ENCODE measurements at regions not wholly inside any gene's neighbourhood (a gene's known extent, or its start where the extent isn't known, plus 50 kb on each side); places are given as distances from the start of the nearest gene placed in this dataset.

DNA sequence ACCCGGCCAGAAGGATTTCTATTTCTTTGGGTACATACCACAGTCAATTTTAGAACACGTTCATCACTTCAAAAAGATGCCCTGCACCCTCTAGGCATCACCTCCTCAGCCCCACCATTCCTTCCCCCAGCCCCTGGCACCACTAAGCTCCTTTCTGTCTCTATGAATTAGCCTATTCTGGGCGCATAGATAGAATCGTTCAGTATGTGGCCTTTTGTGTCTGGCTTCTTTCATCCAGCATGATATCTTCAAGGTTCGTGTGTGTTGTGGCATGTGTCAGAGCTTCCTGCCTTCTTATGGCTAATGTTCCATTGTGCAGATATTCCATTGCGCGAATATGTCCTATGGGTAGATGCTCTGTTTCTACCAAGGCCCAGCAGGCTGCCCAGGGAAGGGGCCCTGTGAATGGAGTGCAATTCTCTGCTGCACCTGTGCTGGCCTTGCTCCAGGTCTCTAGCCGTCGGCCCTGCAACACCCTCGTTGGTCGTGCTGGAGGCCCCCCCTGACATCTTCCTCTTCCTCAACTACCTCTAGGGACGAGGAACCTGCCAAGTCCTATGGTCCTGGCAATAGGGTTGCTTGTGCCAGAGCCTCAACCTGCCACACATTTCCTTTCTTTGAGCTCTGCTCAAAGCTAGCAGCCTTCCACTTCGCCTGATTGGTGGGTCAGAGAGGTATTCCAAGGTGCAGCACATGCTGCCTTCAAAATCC lies 113.5 kb downstream of the RIPK4 start:
- no peak for DNase-seq (ENCODE audit: low spot score)

- no peak for DNase-seq (ENCODE audit: low spot score)
These were observed 115.0 kb downstream of the RIPK4 start for GRCh38 chr21:41651830-41652229.

GRCh38 chr21:41651406-41651805 lies 115.4 kb downstream of the RIPK4 start:
- no peak for DNase-seq (ENCODE audit: low spot score)

DNA sequence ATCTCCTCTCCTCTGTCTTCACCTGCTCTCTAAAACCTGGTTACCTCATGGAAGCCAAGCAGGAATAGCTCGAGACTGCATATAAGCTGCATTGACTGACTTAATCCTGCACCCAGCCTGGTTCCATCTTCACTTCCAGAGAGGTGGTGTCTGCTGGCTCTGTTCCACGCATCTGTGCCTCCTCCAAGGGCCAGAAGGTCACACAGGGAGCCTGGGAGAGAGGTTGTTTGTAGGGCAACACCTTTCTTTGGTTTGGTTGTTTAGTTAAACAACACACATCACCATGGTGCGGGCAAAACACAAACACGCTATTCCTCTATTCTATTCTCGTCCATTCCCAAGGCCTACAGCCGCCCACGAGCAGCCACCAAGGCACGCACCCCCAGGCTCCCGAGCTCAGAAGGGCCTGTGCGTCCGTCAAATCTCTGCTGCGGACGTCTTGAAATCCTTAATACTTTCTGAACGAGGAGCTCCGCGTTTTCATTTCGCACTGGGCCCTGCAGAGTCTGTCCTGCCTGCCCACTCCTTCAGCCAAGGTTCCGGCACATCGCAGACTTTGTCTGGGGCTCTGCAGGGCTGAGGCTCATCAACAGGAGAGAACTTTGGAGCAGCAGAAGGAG lies 116.2 kb downstream of the RIPK4 start:
- no peak for DNase-seq (ENCODE audit: low spot score)

- no peak for DNase-seq (ENCODE audit: low spot score)
These were observed 118.2 kb downstream of the RIPK4 start for GRCh38 chr21:41648591-41649031.

DNA sequence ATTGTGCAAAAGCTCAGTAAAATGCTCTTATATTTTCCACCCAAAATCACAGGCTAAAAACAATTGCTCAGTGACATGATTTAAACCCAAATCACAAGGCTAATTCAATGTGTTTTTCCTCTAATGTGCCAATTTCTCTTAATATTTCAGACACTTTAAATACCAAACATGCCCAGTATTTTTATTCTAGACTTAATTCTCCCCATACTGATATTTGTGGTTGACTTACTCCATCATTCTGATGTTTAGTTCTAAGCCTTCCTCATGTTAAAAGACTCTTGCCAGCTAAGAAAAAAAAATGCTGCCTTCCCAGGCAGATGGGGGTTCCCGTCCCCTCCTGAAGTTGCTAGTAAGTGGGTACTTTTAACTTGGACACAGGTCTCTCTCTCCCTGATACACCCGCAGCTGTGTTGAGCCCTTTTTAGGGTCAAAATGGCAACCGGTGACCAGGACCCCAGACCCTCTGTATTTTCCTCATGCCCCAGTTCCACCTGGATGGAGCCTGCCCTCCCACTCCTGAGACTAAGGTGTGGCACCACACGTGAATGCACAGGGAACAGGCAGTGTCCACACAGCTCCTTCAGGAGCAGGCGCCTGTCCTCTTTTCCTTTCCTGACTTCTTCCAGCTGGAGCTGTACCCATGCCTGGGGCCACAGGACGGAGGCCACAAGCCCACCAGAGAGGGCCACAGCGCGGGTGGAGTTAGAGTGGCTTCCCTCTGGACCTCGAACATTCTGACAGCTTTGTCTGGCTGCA lies 118.9 kb downstream of the RIPK4 start:
- DNase-seq (ENCODE audit: low spot score), result no peak

DNA sequence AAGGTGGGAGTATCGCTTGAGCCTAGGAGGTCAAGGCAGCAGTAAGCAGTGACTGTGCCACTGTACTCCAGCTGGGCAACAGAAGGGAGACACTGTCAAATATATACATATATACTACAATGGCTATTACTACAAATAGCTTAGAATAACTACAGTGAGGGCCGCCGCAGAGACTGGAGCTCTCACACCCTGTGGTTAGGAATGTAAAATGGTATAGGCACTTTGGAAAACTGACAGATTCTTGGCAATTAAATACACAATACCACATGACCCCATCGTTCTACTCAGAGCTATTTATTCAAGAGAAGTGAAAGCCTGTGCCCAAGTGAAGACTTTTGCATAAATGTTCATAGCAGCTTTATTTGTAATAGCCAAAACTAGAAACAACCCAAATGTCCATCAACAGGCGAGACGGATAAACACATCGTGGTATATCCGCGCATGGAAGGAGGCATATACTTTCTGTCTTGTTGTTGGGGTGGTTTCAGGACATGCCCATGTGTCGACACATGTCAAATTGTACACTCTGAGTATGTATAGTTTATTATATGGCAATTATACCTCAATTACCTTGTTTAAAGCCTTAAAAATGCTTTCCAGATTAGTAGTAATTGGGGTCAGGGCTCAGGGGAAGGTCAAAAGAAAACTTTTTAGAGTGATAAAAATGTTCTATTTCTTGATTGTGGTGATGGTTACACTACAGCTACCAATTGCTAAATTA lies 123.4 kb downstream of the RIPK4 start:
- DNase-seq (ENCODE audit: low spot score), result peak; percentile 44

GRCh38 chr21:41641821-41642701 lies 124.8 kb downstream of the RIPK4 start:
- peak; percentile 69 for DNase-seq (ENCODE audit: low spot score)

DNA sequence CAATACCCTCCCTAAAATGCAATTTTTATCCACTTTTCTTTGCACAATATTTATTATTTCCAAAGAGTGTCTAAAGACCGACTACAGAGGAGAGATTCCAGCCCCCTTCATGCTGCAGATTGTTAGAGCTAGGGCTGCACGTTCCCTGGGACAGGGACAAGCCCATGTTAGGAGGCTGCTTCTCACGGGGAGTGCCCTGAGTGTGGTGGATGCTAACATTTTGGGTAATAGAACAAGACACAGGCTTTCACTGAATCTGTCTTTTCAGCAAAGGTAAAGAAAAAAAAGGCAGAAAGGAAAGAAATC lies 125.4 kb downstream of the RIPK4 start:
- DNase-seq (ENCODE audit: low spot score), result no peak

DNA sequence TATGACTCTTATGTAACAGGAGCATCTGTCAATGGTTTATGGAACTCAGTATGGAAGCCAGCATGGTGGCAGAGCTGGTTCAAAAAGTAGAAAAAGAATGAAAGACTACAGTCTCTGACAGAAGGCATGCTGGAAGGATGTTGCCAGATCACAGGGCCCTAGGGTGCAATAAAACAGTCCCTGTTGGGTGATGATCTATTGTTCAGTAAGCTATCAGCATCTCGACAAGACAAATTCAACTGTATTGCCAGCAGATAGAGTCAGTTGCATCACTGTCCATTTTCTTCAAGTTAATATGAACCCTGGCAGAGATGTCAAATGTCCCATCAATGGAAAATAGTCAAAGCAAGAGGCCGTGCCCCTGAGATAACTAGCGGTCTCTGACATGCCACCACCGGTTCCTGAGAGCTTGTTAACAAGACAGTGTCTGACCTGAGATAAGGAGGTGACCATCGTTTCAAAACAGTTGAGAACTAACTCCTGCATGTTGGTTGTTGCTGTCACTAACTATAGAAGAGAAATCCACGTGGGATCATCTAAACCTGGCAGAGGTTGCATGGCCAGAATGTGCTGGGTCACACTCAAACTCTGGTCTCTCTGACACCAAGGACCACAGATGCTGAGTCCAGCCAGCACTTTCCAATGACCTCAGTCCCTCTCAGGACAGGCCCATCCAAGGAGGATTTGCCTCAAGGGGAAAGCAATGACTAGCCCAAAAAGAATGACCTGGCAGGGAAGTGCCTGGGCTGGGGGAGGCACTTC lies 125.9 kb downstream of the RIPK4 start:
- no peak for DNase-seq (ENCODE audit: low spot score)

GRCh38 chr21:41639766-41640165 lies 127.1 kb downstream of the RIPK4 start:
- no peak for DNase-seq (ENCODE audit: low spot score)

DNA sequence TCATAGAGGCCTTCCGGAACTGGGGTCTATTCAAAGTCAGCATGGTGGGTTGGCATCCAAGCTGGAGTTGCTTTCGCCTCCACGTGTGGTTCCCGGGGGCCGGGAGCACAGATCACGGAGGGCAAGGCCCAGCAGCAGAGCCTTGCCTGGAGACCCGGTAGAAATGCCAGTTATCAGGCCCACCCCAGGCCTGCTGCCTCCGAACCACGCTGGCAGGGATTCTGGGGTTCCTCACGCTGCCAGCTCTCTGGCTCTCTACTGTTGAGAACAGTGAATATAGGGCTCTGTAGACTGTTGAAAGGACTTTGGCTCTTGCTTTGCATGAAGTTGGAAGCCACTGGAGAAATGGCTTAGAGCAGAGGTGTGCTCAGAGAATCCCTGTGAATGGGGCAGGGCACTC lies 127.5 kb downstream of the RIPK4 start:
- no peak for DNase-seq (ENCODE audit: low spot score)

GRCh38 chr21:41638201-41638790 lies 128.6 kb downstream of the RIPK4 start:
- no peak for DNase-seq (ENCODE audit: low spot score)

- no peak for DNase-seq (ENCODE audit: low spot score)
These were observed 129.0 kb upstream of the TMPRSS2 start for GRCh38 chr21:41636636-41637630.

DNA sequence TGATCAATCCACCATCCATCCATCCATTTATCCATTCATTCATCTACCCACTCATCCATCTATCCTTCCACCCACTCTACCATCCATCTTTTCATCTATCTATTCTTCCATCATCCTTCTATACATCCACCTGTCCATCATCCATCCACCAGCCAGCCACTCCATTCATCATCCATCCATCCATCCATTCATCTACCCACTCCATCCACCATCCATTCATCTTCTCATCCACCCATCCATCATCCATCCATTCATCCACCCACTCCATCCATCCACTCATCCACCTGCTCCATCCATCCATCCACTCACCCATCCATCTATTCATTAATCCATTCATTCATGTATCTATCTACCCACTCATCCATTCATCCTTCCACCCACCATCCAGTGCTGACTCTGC lies 127.9 kb upstream of the TMPRSS2 start:
- no peak for DNase-seq (ENCODE audit: low spot score)

- no peak for DNase-seq (ENCODE audit: low spot score)
These were observed 126.9 kb upstream of the TMPRSS2 start for GRCh38 chr21:41634858-41635257.

- no peak for DNase-seq (ENCODE audit: low spot score)
These were observed 126.3 kb upstream of the TMPRSS2 start for GRCh38 chr21:41634211-41634694.

- no peak for DNase-seq (ENCODE audit: low spot score)
These were observed 125.7 kb upstream of the TMPRSS2 start for GRCh38 chr21:41633627-41634026.

Data from H4 (cell line).